Astrocyte (in vitro differentiated cells and primary cell): ENCODE measurements at regions not wholly inside any gene's neighbourhood (a gene's known extent, or its start where the extent isn't known, plus 50 kb on each side); places are given as distances from the start of the nearest gene placed in this dataset.

Source experiments
- DNase-seq: peaks from one replicate; pipeline ENCODE4 v3.0.0-alpha.2; 2010; ENCODE audit warnings: low read depth
- FAIRE-seq: peaks from 2 replicates; lab custom pipeline; 2011; peaks lifted over from hg19 to GRCh38; lab: Jason Lieb, UNC
- H2AFZ ChIP-seq: 2 replicates; pipeline ENCODE4 v1.6.0; 2012; ENCODE audit warnings: low read depth, low read length, inconsistent platforms
- H3K27ac ChIP-seq: 2 replicates; pipeline ENCODE4 v1.5.1; 2011; ENCODE audit warnings: low read depth, low read length, inconsistent platforms
- H3K27me3 ChIP-seq: 2 replicates; pipeline ENCODE4 v1.6.0; 2011; ENCODE audit warnings: low read length, inconsistent platforms; ENCODE audit not compliant: insufficient read depth
- H3K36me3 ChIP-seq: 2 replicates; pipeline ENCODE4 v1.5.1; 2011; ENCODE audit warnings: low read length, inconsistent platforms; ENCODE audit not compliant: insufficient read depth
- H3K4me1 ChIP-seq: 2 replicates; pipeline ENCODE4 v1.5.1; 2011; ENCODE audit warnings: low read length, inconsistent platforms; ENCODE audit not compliant: insufficient read depth
- H3K4me2 ChIP-seq: 2 replicates; pipeline ENCODE4 v1.6.0; 2012; ENCODE audit warnings: low read length, inconsistent platforms
- H3K4me3 ChIP-seq: 2 replicates; pipeline ENCODE4 v1.5.1; 2011; ENCODE audit warnings: low read depth, mild to moderate bottlenecking, low read length, inconsistent platforms; ENCODE audit not compliant: insufficient read depth
- H3K79me2 ChIP-seq: 2 replicates; pipeline ENCODE4 v1.6.0; 2012; ENCODE audit warnings: mild to moderate bottlenecking, low read length, inconsistent platforms; ENCODE audit not compliant: insufficient read depth
- H3K9ac ChIP-seq: 2 replicates; pipeline ENCODE4 v1.6.0; 2012; ENCODE audit warnings: mild to moderate bottlenecking, low read length, inconsistent platforms
- H3K9me3 ChIP-seq: 2 replicates; pipeline ENCODE4 v1.5.1; 2012; ENCODE audit warnings: low read depth, mild to moderate bottlenecking, low read length, inconsistent platforms; ENCODE audit not compliant: insufficient read depth
- H4K20me1 ChIP-seq: 2 replicates; pipeline ENCODE4 v1.6.0; 2012; ENCODE audit warnings: low read length, inconsistent platforms; ENCODE audit not compliant: insufficient read depth
- H3K27ac Mint-ChIP-seq: one replicate; pipeline ENCODE4 v1.8.0; 2021; ENCODE audit warnings: mild to moderate bottlenecking, mixed read lengths; ENCODE audit not compliant: unreplicated experiment
- H3K27me3 Mint-ChIP-seq: one replicate; pipeline ENCODE4 v1.8.0; 2021; ENCODE audit warnings: low read depth, mixed read lengths; ENCODE audit not compliant: unreplicated experiment
- H3K36me3 Mint-ChIP-seq: one replicate; pipeline ENCODE4 v1.8.0; 2021; ENCODE audit warnings: low read depth, mixed read lengths; ENCODE audit not compliant: unreplicated experiment
- H3K4me1 Mint-ChIP-seq: one replicate; pipeline ENCODE4 v1.8.0; 2021; ENCODE audit warnings: low read depth, mixed read lengths; ENCODE audit not compliant: unreplicated experiment
- H3K4me3 Mint-ChIP-seq: one replicate; pipeline ENCODE4 v1.8.0; 2021; ENCODE audit warnings: mild to moderate bottlenecking, moderate library complexity, mixed read lengths; ENCODE audit not compliant: unreplicated experiment
- H3K9me3 Mint-ChIP-seq: one replicate; pipeline ENCODE4 v1.8.0; 2021; ENCODE audit warnings: mild to moderate bottlenecking, mixed read lengths; ENCODE audit not compliant: unreplicated experiment
- EZH2 ChIP-seq: IDR thresholded peaks from 2 replicates; pipeline ENCODE4 v1.6.1; 2012; ENCODE audit warnings: mild to moderate bottlenecking, low read length, inconsistent platforms; ENCODE audit not compliant: insufficient read depth
- TF ChIP-seq, protein P1 (sequence below): IDR thresholded peaks from 2 replicates; pipeline ENCODE4 v1.5.1; 2011; ENCODE audit warnings: low read depth, mild to moderate bottlenecking, inconsistent platforms, low read length, moderate library complexity; ENCODE audit not compliant: insufficient read depth

DNA sequence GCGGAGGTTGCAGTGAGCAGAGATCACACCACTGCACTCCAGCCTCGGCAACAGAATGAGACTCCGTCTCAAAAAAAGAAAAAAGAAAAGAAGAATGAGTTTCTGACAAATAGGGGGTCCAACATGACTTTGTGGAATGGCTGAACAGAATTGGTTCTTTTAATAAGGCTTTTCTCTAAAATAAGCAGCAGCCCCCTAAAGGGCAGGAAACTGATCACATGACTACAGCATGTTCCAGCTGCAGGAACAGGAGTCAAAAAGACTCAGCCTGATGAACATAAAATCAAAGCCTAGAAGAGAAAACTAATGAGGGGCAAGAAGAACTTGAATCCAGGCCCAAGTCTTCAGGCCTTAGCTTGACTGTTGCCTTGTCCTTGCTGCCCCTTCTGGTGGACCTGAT is 89.7 kb upstream of the ARRDC4 start:
- Histone ChIP-seq H2AFZ (no peak overlapping the region), H3K36me3 (no peaks in the 10 kb centered on the region), H3K79me2 (no peaks in the 10 kb centered on the region), H4K20me1 (no peaks in the 10 kb centered on the region), H3K27ac (no peak overlapping the region), H3K9me3 (no peaks in the 10 kb centered on the region), H3K4me1 (no peaks in the 10 kb centered on the region), H3K27me3 (no peaks in the 10 kb centered on the region), H3K4me2 (no peak overlapping the region), H3K4me3 (no peak overlapping the region), H3K9ac (no peak overlapping the region)
- Mint-ChIP-seq H3K9me3 (peaks cover 2% of the 10 kb centered on the region), H3K27me3 (peaks cover 5% of the 10 kb centered on the region), H3K27ac (no peak overlapping the region), H3K36me3 (no peaks in the 10 kb centered on the region), H3K4me1 (no peaks in the 10 kb centered on the region), H3K4me3 (no peak overlapping the region)
- no peak for DNase-seq
- TF ChIP-seq EZH2 = no peak
- TF ChIP-seq, protein P1, sequence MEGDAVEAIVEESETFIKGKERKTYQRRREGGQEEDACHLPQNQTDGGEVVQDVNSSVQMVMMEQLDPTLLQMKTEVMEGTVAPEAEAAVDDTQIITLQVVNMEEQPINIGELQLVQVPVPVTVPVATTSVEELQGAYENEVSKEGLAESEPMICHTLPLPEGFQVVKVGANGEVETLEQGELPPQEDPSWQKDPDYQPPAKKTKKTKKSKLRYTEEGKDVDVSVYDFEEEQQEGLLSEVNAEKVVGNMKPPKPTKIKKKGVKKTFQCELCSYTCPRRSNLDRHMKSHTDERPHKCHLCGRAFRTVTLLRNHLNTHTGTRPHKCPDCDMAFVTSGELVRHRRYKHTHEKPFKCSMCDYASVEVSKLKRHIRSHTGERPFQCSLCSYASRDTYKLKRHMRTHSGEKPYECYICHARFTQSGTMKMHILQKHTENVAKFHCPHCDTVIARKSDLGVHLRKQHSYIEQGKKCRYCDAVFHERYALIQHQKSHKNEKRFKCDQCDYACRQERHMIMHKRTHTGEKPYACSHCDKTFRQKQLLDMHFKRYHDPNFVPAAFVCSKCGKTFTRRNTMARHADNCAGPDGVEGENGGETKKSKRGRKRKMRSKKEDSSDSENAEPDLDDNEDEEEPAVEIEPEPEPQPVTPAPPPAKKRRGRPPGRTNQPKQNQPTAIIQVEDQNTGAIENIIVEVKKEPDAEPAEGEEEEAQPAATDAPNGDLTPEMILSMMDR = no peak
- FAIRE-seq = no peak

DNA sequence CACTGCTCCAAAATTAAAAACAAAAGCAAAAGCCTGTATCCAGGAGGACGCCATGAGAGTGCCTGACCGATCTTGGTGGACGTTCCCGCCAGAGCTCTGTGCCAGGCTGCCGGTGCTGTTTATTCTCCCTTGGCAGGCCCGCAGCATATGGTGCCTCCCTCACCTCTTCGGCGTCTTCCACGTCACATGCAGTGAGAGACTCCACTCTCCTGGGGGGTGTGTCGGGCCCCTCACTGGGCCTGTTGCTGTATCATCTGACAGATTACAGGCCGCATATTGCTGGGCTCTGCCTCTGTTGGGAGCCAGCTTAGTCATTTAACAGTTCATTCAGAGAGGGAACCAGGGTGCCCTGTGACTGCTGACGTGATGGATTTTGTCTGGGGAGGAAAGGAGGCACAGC is 86.4 kb upstream of the ARRDC4 start:
- no peak overlapping the region for H3K27ac ChIP-seq
- TF ChIP-seq EZH2 = no peak
- TF ChIP-seq, protein P1 = no peak
- Mint-ChIP-seq H3K27me3 (peaks cover 4% of the 10 kb centered on the region), H3K27ac (no peak overlapping the region), H3K36me3 (no peaks in the 10 kb centered on the region), H3K9me3 (peaks cover 7% of the 10 kb centered on the region), H3K4me1 (no peaks in the 10 kb centered on the region), H3K4me3 (no peak overlapping the region)
- no peak overlapping the region for H3K4me2 ChIP-seq
- no peaks in the 10 kb centered on the region for H3K36me3 ChIP-seq
- H3K9ac ChIP-seq = no peak overlapping the region
- no peak overlapping the region for H2AFZ ChIP-seq
- H3K27me3 ChIP-seq = no peaks in the 10 kb centered on the region
- no peak for DNase-seq
- no peaks in the 10 kb centered on the region for H3K4me1 ChIP-seq
- no peak for FAIRE-seq
- no peaks in the 10 kb centered on the region for H3K9me3 ChIP-seq
- H4K20me1 ChIP-seq = no peaks in the 10 kb centered on the region
- no peak overlapping the region for H3K4me3 ChIP-seq
- no peaks in the 10 kb centered on the region for H3K79me2 ChIP-seq

DNA sequence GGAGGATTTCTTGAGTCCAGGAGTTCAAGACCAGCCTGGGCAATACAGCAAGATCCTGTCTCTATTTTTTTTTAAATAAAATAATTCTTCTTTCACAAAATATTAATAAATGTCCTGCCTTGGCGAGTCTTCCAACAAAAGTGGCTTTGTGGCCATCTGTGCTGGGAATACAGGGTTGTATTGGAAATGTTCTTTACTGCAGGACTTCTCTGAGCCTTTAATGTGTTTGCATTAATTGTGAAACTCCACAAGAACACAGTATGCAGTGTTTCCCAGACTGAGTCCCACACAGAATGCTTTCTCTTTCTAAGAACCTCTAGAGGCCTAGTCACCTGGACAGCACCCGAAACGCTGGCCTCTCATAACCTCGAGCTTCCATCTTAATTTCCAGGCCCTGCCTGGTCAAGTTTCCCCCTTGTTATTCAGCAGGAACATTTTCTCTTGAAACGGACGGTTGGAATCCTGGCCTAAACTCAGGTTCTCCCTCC is 85.4 kb upstream of the ARRDC4 start:
- Histone ChIP-seq H3K27me3 (no peaks in the 10 kb centered on the region), H3K4me2 (no peak overlapping the region), H3K9ac (no peak overlapping the region), H3K9me3 (no peaks in the 10 kb centered on the region), H3K4me3 (no peak overlapping the region), H3K27ac (no peak overlapping the region), H3K79me2 (no peaks in the 10 kb centered on the region), H2AFZ (no peak overlapping the region), H3K4me1 (no peaks in the 10 kb centered on the region), H3K36me3 (no peaks in the 10 kb centered on the region), H4K20me1 (no peaks in the 10 kb centered on the region)
- no peak for FAIRE-seq
- no peak overlapping the region for H3K4me3 Mint-ChIP-seq
- no peaks in the 10 kb centered on the region for H3K36me3 Mint-ChIP-seq
- H3K27ac Mint-ChIP-seq = no peak overlapping the region
- peaks cover 4% of the 10 kb centered on the region for H3K27me3 Mint-ChIP-seq
- DNase-seq = no peak
- H3K4me1 Mint-ChIP-seq = no peaks in the 10 kb centered on the region
- H3K9me3 Mint-ChIP-seq = peaks cover 7% of the 10 kb centered on the region
- TF ChIP-seq EZH2 = no peak
- TF ChIP-seq, protein P1 = no peak
